ENCODE measurements at regions not wholly inside any gene's neighbourhood (a gene's known extent, or its start where the extent isn't known, plus 50 kb on each side); places are given as distances from the start of the nearest gene placed in this dataset.

DNA sequence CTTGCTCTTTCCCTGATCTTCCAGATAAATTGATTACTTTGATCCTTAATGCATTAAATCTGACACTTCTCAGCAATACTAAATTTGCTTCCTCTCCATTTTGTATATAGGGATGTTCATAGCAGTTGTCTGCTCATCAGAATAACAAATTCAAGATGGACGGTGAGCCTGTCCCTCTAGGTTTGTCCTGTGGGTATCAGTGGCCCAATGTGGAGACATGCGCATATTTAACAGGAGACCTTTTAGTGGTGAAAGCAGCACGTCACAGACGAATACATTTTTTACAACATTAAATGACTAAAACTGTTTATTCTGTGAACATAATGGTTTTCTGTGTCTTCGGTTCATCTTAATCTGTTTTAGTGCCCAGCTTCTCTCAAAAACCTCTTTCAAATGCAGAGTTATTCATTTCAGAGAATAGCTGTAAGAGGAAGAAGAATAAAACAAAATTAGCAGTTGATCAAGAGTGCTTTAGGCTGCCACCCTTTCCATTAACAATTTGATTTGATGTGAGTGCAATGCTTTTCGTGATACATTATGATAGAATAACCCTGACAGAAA lies 1970.4 kb upstream of the WWC1 start:
- TF ChIP-seq, protein P1, sequence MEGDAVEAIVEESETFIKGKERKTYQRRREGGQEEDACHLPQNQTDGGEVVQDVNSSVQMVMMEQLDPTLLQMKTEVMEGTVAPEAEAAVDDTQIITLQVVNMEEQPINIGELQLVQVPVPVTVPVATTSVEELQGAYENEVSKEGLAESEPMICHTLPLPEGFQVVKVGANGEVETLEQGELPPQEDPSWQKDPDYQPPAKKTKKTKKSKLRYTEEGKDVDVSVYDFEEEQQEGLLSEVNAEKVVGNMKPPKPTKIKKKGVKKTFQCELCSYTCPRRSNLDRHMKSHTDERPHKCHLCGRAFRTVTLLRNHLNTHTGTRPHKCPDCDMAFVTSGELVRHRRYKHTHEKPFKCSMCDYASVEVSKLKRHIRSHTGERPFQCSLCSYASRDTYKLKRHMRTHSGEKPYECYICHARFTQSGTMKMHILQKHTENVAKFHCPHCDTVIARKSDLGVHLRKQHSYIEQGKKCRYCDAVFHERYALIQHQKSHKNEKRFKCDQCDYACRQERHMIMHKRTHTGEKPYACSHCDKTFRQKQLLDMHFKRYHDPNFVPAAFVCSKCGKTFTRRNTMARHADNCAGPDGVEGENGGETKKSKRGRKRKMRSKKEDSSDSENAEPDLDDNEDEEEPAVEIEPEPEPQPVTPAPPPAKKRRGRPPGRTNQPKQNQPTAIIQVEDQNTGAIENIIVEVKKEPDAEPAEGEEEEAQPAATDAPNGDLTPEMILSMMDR (IDR thresholded peaks at IDR 0.05), result no peak
- no peak for TF ChIP-seq POLR2A (IDR thresholded peaks at IDR 0.05)
